ENCODE measurements at regions not wholly inside any gene's neighbourhood (a gene's known extent, or its start where the extent isn't known, plus 50 kb on each side); places are given as distances from the start of the nearest gene placed in this dataset.

- H3K9me3 ChIP-seq, result no peaks in the 10 kb centered on the region
- no peaks in the 10 kb centered on the region for H3K4me1 ChIP-seq (replicated peaks)
- TF ChIP-seq, protein P1, sequence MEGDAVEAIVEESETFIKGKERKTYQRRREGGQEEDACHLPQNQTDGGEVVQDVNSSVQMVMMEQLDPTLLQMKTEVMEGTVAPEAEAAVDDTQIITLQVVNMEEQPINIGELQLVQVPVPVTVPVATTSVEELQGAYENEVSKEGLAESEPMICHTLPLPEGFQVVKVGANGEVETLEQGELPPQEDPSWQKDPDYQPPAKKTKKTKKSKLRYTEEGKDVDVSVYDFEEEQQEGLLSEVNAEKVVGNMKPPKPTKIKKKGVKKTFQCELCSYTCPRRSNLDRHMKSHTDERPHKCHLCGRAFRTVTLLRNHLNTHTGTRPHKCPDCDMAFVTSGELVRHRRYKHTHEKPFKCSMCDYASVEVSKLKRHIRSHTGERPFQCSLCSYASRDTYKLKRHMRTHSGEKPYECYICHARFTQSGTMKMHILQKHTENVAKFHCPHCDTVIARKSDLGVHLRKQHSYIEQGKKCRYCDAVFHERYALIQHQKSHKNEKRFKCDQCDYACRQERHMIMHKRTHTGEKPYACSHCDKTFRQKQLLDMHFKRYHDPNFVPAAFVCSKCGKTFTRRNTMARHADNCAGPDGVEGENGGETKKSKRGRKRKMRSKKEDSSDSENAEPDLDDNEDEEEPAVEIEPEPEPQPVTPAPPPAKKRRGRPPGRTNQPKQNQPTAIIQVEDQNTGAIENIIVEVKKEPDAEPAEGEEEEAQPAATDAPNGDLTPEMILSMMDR (IDR thresholded peaks at IDR 0.05), result no peak
- no peak for TF ChIP-seq POLR2A (IDR thresholded peaks at IDR 0.05)
- TF ChIP-seq POLR2AphosphoS5 (IDR thresholded peaks at IDR 0.05), result no peak
- no peak overlapping the region for H3K27ac ChIP-seq
- no peaks in the 10 kb centered on the region for H3K27me3 ChIP-seq (replicated peaks; ENCODE audit: insufficient read depth)
- H3K36me3 ChIP-seq, result no peaks in the 10 kb centered on the region
- no peak overlapping the region for H3K4me3 ChIP-seq
- intact Hi-C loops (cut with DNase I), result no loop called here
- no peak for DNase-seq (ENCODE audit: low spot score)
- 79% methylated on average over 2 of the region's 2 CpGs for WGBS
Measured at GRCh38 chr2:39998617-39999016, 219.6 kb upstream of the THUMPD2 start.

DNA sequence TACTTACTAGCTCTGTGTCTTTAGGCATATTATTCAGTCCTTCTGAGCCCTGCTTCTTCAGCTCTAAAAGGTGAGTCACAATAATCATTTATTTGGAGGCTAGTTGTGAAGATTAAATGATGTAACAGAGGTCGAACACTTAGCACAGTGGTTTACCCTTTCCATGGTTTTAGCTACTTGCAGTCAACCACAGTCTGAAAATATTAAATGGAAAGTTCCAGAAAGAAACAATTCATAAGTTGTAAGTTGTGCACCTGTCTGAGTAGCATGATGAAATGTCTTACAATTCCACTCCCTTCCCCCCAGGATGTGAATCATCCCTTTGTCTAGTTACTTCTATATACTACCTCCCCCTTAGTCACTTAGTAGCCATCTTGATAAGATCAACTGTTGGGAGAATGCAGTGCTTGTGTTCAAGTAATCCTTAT, 217.6 kb upstream of the THUMPD2 start:
- TF ChIP-seq POLR2A (IDR thresholded peaks at IDR 0.05) (no peak), POLR2AphosphoS5 (IDR thresholded peaks at IDR 0.05) (no peak)
- TF ChIP-seq, protein P1 (IDR thresholded peaks at IDR 0.05), result no peak
- WGBS, result 94% methylated on average over 1 of the region's 1 CpG

GRCh38 chr2:39995005-39995737, 216.1 kb upstream of the THUMPD2 start:
- Histone ChIP-seq H3K27ac (no peak overlapping the region), H3K36me3 (no peaks in the 10 kb centered on the region), H3K4me3 (no peak overlapping the region), H3K27me3 (replicated peaks; ENCODE audit: insufficient read depth) (no peaks in the 10 kb centered on the region), H3K4me1 (replicated peaks) (no peaks in the 10 kb centered on the region), H3K9me3 (no peaks in the 10 kb centered on the region)
- intact Hi-C loops (cut with DNase I), result no loop called here
- TF ChIP-seq POLR2AphosphoS5 (IDR thresholded peaks at IDR 0.05) (no peak), POLR2A (IDR thresholded peaks at IDR 0.05) (no peak)
- TF ChIP-seq, protein P1 (IDR thresholded peaks at IDR 0.05), result no peak
- DNase-seq (ENCODE audit: low spot score), result no peak
- WGBS, result 75% methylated on average over 3 of the region's 3 CpGs

More for the DNA sequence above, 217.6 kb upstream of the THUMPD2 start:
- Histone ChIP-seq H3K4me3 (no peak overlapping the region), H3K4me1 (replicated peaks) (no peaks in the 10 kb centered on the region), H3K9me3 (no peaks in the 10 kb centered on the region), H3K36me3 (no peaks in the 10 kb centered on the region), H3K27ac (no peak overlapping the region), H3K27me3 (replicated peaks; ENCODE audit: insufficient read depth) (no peaks in the 10 kb centered on the region)
- intact Hi-C loops (cut with DNase I), result no loop called here
- no peak for DNase-seq (ENCODE audit: low spot score)

GRCh38 chr2:39994151-39994550, 215.1 kb upstream of the THUMPD2 start:
- Histone ChIP-seq H3K9me3 (no peaks in the 10 kb centered on the region), H3K4me3 (no peak overlapping the region), H3K36me3 (no peaks in the 10 kb centered on the region), H3K4me1 (replicated peaks) (no peaks in the 10 kb centered on the region), H3K27me3 (replicated peaks; ENCODE audit: insufficient read depth) (no peaks in the 10 kb centered on the region), H3K27ac (no peak overlapping the region)
- intact Hi-C loops (cut with DNase I), result no loop called here
- no peak for DNase-seq (ENCODE audit: low spot score)
- TF ChIP-seq, protein P1 (IDR thresholded peaks at IDR 0.05), result no peak
- TF ChIP-seq POLR2AphosphoS5 (IDR thresholded peaks at IDR 0.05), result no peak
- TF ChIP-seq POLR2A (IDR thresholded peaks at IDR 0.05), result no peak

- intact Hi-C loops (cut with DNase I), result no loop called here
- Histone ChIP-seq H3K36me3 (no peaks in the 10 kb centered on the region), H3K4me1 (replicated peaks) (no peaks in the 10 kb centered on the region), H3K27me3 (replicated peaks; ENCODE audit: insufficient read depth) (no peaks in the 10 kb centered on the region), H3K4me3 (no peak overlapping the region), H3K27ac (no peak overlapping the region), H3K9me3 (no peaks in the 10 kb centered on the region)
- DNase-seq (ENCODE audit: low spot score), result no peak
- TF ChIP-seq, protein P1 (IDR thresholded peaks at IDR 0.05), result no peak
- TF ChIP-seq POLR2AphosphoS5 (IDR thresholded peaks at IDR 0.05), result no peak
- TF ChIP-seq POLR2A (IDR thresholded peaks at IDR 0.05), result no peak
- WGBS, result 58% methylated on average over 2 of the region's 2 CpGs
Measured at GRCh38 chr2:39991298-39991697, 212.2 kb upstream of the THUMPD2 start.
